ENCODE measurements at regions not wholly inside any gene's neighbourhood (a gene's known extent, or its start where the extent isn't known, plus 50 kb on each side); places are given as distances from the start of the nearest gene placed in this dataset.
A peak's percentile ranks its signal among the peaks of the same experiment; 100 is the strongest.

DNA sequence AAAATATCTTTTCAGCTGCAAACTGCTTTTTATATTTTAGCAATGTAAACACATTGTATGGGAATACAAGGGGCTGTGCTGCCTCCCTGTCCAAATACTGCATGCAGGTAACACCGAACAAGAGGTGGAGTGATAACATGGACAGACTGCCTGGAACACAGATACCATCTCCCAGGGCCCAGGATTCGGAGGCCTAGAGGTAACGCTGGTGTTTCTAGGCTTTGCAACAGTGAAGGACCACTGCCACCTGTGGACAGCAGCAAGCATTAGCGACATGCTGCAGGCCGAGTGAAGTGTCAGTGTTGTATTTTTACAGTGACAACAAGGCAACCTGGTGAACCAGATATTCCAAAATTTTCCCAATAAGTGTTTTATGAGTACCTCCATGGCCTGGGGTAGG is 379.1 kb downstream of the DMRT2 start:
- TF ChIP-seq, protein P1, sequence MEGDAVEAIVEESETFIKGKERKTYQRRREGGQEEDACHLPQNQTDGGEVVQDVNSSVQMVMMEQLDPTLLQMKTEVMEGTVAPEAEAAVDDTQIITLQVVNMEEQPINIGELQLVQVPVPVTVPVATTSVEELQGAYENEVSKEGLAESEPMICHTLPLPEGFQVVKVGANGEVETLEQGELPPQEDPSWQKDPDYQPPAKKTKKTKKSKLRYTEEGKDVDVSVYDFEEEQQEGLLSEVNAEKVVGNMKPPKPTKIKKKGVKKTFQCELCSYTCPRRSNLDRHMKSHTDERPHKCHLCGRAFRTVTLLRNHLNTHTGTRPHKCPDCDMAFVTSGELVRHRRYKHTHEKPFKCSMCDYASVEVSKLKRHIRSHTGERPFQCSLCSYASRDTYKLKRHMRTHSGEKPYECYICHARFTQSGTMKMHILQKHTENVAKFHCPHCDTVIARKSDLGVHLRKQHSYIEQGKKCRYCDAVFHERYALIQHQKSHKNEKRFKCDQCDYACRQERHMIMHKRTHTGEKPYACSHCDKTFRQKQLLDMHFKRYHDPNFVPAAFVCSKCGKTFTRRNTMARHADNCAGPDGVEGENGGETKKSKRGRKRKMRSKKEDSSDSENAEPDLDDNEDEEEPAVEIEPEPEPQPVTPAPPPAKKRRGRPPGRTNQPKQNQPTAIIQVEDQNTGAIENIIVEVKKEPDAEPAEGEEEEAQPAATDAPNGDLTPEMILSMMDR (optimal IDR thresholded peaks at IDR 0.05 in 1 of 3, IDR thresholded peaks at IDR 0.05 in 1 of 3, conservative IDR thresholded peaks at IDR 0.05 in 1 of 3; ENCODE audit: extremely low read depth in 1 of 3, insufficient read depth in 2 of 3, low read length in 3 of 3), result peak in 2 of 3 experiments; percentile 37 to 59
- TF ChIP-seq EZH2 (IDR thresholded peaks at IDR 0.05; ENCODE audit: low read length), result no peak
